GM12873 (cell line): ENCODE measurements at regions not wholly inside any gene's neighbourhood (a gene's known extent, or its start where the extent isn't known, plus 50 kb on each side); places are given as distances from the start of the nearest gene placed in this dataset.

Experiments
- CTCF ChIP-seq: IDR thresholded peaks from 2 replicates; pipeline ENCODE4 v1.5.1; 2012; ENCODE audit warnings: low read depth, mild to moderate bottlenecking, moderate library complexity, low read length, control low read depth; ENCODE audit not compliant: insufficient read depth; ENCODE audit errors: missing control alignments

- TF ChIP-seq CTCF: no peak
These were observed 121.0 kb upstream of the KYNU start for GRCh38 chr2:142756430-142756829.

- TF ChIP-seq CTCF: no peak
These were observed 122.3 kb upstream of the KYNU start for GRCh38 chr2:142755191-142755590.

GRCh38 chr2:142754182-142754581 is 123.3 kb upstream of the KYNU start:
- TF ChIP-seq CTCF: no peak

GRCh38 chr2:142750858-142751257 is 126.6 kb upstream of the KYNU start:
- no peak for TF ChIP-seq CTCF

GRCh38 chr2:142748559-142749099 is 128.8 kb upstream of the KYNU start:
- TF ChIP-seq CTCF: no peak

GRCh38 chr2:142745691-142746090 is 131.8 kb upstream of the KYNU start:
- TF ChIP-seq CTCF: no peak

GRCh38 chr2:142742371-142743214 is 134.9 kb upstream of the KYNU start:
- no peak for TF ChIP-seq CTCF
